ENCODE measurements at regions not wholly inside any gene's neighbourhood (a gene's known extent, or its start where the extent isn't known, plus 50 kb on each side); places are given as distances from the start of the nearest gene placed in this dataset.
A peak's percentile ranks its signal among the peaks of the same experiment; 100 is the strongest.

- Histone ChIP-seq H4K20me1 (ENCODE audit: low read depth, low read length) (no peaks in the 10 kb centered on the region), H3K4me2 (ENCODE audit: low read depth, low read length, poor library complexity, severe bottlenecking) (peak overlapping the region; percentile 26), H3K4me3 (ENCODE audit: insufficient read depth, low read length, poor library complexity, severe bottlenecking) (no peak overlapping the region), H3K36me3 (ENCODE audit: low read length) (no peaks in the 10 kb centered on the region), H3K27me3 (ENCODE audit: low read length) (0 out of 2 replicates have a peak, but pooled peaks cover under 1% of the 10 kb centered on the region), H3K9ac (ENCODE audit: low read length) (no peak overlapping the region), H2AFZ (ENCODE audit: low read depth, low read length, severe bottlenecking) (no peak overlapping the region), H3K79me2 (ENCODE audit: insufficient read depth, low read length) (no peaks in the 10 kb centered on the region), H3F3A (ENCODE audit: insufficient read depth) (no peaks in the 10 kb centered on the region), H3K9me2 (replicated peaks; ENCODE audit: insufficient read depth, low read length) (no peaks in the 10 kb centered on the region), H3K9me3 (ENCODE audit: insufficient read depth, low read length) (no peaks in the 10 kb centered on the region), H3K27ac (ENCODE audit: low read depth, low read length) (no peak overlapping the region)
- TF ChIP-seq CTCF (IDR thresholded peaks at IDR 0.05; ENCODE audit: insufficient read depth, low read length, poor library complexity, severe bottlenecking) (no peak), EZH2phosphoT487 (conservative IDR thresholded peaks at IDR 0.05; ENCODE audit: low read length) (no peak)
Measured at GRCh38 chr7:106717955-106718871, 57.3 kb upstream of the CCDC71L start.

GRCh38 chr7:106720641-106721040, 59.7 kb upstream of the CCDC71L start:
- no peaks in the 10 kb centered on the region for H3K9me2 ChIP-seq (replicated peaks; ENCODE audit: insufficient read depth, low read length)
- no peak overlapping the region for H3K4me3 ChIP-seq (ENCODE audit: insufficient read depth, low read length, poor library complexity, severe bottlenecking)
- H4K20me1 ChIP-seq (ENCODE audit: low read depth, low read length), result no peaks in the 10 kb centered on the region
- H3K9ac ChIP-seq (ENCODE audit: low read length), result no peak overlapping the region
- no peaks in the 10 kb centered on the region for H3K36me3 ChIP-seq (ENCODE audit: low read length)
- H3K4me2 ChIP-seq (ENCODE audit: low read depth, low read length, poor library complexity, severe bottlenecking), result no peak overlapping the region
- no peaks in the 10 kb centered on the region for H3F3A ChIP-seq (ENCODE audit: insufficient read depth)
- H3K79me2 ChIP-seq (ENCODE audit: insufficient read depth, low read length), result no peaks in the 10 kb centered on the region
- no peak overlapping the region for H3K27ac ChIP-seq (ENCODE audit: low read depth, low read length)
- TF ChIP-seq EZH2phosphoT487 (conservative IDR thresholded peaks at IDR 0.05; ENCODE audit: low read length) (no peak), CTCF (IDR thresholded peaks at IDR 0.05; ENCODE audit: insufficient read depth, low read length, poor library complexity, severe bottlenecking) (no peak)
- H3K9me3 ChIP-seq (ENCODE audit: insufficient read depth, low read length), result no peaks in the 10 kb centered on the region
- 0 out of 2 replicates have a peak, but pooled peaks cover 3% of the 10 kb centered on the region for H3K27me3 ChIP-seq (ENCODE audit: low read length)
- no peak overlapping the region for H2AFZ ChIP-seq (ENCODE audit: low read depth, low read length, severe bottlenecking)

GRCh38 chr7:106721816-106722785, 61.1 kb upstream of the CCDC71L start:
- TF ChIP-seq CTCF (IDR thresholded peaks at IDR 0.05; ENCODE audit: insufficient read depth, low read length, poor library complexity, severe bottlenecking) (no peak), EZH2phosphoT487 (conservative IDR thresholded peaks at IDR 0.05; ENCODE audit: low read length) (no peak)
- no peaks in the 10 kb centered on the region for H3K9me3 ChIP-seq (ENCODE audit: insufficient read depth, low read length)
- 0 out of 2 replicates have a peak, but pooled peaks cover 3% of the 10 kb centered on the region for H3K27me3 ChIP-seq (ENCODE audit: low read length)
- no peaks in the 10 kb centered on the region for H3K36me3 ChIP-seq (ENCODE audit: low read length)
- H2AFZ ChIP-seq (ENCODE audit: low read depth, low read length, severe bottlenecking), result no peak overlapping the region
- H3K4me2 ChIP-seq (ENCODE audit: low read depth, low read length, poor library complexity, severe bottlenecking), result no peak overlapping the region
- H3K4me3 ChIP-seq (ENCODE audit: insufficient read depth, low read length, poor library complexity, severe bottlenecking), result no peak overlapping the region
- no peaks in the 10 kb centered on the region for H4K20me1 ChIP-seq (ENCODE audit: low read depth, low read length)
- H3K79me2 ChIP-seq (ENCODE audit: insufficient read depth, low read length), result no peaks in the 10 kb centered on the region
- H3F3A ChIP-seq (ENCODE audit: insufficient read depth), result no peaks in the 10 kb centered on the region
- no peak overlapping the region for H3K27ac ChIP-seq (ENCODE audit: low read depth, low read length)
- no peaks in the 10 kb centered on the region for H3K9me2 ChIP-seq (replicated peaks; ENCODE audit: insufficient read depth, low read length)
- no peak overlapping the region for H3K9ac ChIP-seq (ENCODE audit: low read length)
